ENCODE measurements at regions not wholly inside any gene's neighbourhood (a gene's known extent, or its start where the extent isn't known, plus 50 kb on each side); places are given as distances from the start of the nearest gene placed in this dataset.

DNA sequence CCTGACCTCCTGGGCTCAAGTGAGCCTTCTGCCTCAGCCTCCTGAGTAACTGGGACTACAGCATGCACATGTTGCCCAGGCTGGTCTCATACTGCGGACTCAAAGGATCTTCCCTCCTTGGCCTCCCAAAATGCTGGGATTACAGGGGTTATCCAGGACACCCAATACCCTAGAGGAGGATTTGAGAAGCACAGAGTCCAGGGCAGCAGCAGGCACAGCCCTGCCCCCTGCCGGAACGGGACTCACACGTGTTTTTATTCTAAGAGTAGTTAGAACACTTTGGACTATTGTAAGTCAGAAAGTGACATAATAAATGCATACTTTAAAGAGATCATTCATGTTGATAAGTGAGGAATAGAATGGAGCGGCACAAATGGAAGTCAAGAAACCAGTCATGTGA is 80.2 kb downstream of the C6orf118 start:
- DNase-seq: no peak

DNA sequence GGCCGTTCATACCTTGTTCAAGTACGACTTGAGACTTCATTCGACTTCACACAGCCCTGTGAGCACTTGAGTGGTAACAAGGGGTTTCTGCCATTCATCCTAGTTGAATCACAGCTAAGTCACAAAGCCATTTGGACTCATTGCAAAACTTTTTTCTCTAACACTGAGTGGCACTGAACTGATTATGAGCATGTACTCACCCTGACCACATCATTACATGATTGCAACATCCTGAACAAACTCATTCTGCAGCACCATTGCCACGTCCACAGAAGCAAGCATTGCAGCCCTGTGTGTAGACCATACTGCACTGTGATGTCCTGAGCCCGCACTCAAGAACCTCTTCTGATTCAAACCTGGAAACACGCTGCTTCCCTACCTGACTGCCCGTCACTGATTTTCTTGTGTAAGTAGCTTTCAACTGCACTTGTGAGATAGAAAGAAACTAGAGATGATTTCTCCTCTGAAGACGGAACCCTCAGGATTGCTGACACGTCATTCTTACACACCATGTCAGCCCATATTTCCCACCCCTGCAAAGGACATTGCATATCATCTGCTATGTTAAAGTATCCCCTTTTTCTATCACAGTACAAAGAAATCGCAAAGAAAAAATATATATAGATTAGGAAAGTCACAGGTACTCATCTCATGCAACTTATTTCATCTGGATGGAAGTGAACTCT is 81.6 kb downstream of the C6orf118 start:
- no peak for DNase-seq

DNA sequence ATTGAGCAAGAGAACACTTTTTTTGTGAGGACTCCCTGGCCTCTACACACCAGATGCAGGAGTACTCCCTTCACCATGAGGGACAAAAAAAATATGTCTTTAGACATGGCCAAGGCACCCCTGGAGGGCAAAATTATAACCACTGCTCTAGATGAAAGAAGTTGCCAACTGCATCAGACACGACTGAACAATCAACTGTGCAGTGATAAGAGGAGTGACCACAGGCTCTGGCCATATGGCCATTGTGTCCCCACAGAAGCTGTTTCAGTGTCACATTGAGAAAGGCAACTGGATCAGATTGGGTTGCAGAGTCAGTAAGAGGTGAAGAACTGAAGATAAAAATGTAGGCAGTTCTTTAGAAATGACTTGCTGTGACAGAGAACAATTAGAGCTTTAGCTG is 85.7 kb downstream of the C6orf118 start:
- DNase-seq: no peak

DNA sequence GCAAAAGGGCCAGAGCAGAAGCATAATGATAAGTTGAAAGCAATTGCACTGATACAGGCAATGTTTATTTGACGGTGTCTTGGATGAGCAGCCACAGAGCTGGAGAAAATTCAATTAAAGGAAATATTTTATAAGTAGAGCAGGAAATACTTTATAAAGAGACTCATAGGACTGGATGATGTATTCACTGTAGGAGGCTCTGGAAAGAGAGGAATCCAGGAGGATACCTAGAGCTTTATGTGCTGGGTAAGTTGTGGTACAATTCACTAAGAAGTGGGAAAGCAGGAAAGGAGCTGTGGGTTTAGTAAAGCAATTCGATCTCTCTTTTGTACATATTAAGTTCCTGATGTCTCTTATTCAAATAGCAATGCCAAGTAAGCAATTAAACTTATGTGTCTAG is 86.3 kb downstream of the C6orf118 start:
- no peak for DNase-seq

DNA sequence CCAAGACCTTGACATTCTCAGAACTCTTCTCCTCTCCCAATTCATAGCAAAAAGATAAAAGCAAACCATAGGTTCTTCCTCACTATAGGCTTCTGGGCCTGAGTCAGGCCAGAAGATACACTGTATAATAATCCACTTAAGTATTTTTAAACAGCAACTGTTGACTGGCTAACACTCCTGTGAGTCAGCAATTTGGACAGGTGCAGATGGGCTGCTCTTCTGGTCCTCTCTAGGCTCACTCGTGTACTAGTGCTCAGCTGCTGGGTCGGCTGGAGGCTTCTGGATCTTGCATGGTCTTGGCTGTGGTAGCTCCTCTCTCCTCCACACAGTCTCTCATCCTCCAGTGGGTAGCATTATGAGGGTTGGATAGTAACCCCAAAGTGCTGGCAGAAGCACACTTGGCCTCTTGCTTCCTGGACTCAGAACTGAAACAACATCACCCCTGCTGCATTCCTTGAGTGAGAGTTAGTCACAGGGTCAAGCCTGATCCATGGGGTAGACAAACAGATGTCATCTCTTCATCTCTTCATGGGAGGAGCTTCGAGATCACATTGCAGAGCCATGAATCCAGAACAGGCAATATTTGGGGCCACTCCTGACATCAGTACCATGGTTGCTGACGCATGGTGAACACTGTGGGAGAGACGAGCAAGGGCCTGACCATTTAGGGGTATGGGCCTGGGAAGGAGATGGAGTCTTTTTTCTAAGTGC is 86.9 kb downstream of the C6orf118 start:
- DNase-seq: no peak

DNA sequence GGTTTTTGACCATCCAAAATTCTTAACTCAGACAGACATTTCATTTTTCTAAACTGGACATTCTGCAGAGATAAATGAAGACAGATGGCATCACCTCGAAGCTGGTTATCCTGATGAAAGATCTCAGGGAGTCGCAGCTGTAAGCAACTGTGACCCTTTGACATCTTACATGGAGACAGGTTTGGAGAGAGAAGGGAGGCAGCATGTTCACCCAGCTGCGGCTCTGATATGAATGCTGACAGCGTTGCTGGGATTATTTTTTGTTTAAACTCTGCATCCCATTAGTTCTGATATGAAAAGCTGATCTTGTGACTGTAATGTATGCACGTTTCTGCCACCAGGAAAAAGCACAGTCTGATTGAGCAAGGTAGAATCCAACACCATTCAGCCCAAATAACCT is 89.4 kb downstream of the C6orf118 start:
- no peak for DNase-seq

DNA sequence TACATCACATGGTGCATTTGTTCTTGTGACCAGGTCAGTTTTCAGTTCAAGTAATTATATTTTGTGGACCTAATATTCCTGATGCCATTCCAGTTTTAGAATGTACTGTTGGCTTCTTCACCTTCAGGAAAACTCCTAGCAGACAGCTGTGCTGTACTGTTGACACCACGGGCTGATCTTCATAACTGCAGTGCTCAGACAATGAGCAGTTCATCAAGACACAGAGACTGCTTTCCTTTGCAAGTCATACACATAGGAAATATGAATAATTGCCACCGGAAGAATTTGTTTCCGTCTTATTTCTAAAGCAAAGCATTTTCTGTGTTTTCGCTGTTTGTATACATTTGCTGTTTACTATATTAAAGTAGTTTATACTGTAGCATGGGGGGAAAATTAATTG is 89.8 kb downstream of the C6orf118 start:
- DNase-seq: no peak

DNA sequence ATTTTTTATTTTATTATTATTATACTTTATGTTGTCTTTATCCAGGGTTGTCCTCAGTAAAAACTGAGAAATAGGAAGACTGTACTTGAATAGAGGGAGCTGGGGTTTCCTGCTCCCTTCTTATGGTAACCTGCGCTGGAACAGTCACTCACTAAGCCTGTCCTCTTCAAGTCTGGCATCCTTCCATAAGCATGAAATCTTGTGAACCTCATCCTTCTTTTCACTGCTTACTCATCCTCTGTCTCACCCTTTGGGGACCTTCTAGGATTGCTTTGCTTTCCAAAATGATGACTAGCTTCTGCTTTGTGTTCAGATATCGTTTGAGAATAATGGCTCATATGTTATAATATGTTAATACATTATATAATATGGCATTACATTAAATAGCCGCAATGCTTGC is 90.6 kb downstream of the C6orf118 start:
- DNase-seq: no peak

DNA sequence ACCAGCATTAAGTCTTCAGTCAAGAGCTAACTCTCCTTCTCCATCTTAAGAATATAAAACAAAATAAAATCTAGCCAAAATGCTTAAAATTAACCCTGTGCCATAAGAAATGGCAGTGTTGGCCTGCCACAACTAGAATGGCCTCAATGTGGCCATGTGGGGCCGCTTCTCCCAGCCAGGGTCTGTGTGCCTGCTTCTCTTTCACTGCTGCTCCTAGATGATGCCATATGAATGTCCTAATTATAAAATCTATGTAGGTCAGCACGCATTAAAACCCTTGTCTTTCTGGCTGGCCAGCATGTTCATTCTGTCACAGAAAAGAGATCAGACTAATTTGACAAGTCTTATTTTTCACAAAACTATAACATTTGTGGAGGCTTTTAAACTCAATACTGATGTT is 102.6 kb downstream of the C6orf118 start:
- DNase-seq: no peak

DNA sequence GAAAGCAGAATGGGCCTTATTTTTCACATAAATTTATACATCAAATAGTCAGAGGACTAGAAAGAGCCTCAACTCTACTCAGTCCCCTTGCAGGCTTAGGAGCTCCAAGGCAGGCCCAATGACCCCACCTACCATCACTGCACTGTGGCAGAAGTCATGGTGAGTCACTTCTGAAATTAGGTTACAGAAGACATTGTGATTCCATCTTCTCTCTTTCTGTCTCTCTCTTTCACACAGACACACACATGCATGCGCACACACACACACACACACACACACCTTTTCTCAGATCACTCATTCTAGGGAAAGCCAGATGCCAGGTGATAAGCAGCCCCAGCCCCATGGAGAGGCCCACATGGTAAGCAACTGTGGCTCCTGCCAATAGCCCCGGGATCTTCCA is 103.8 kb downstream of the C6orf118 start:
- no peak for DNase-seq

DNA sequence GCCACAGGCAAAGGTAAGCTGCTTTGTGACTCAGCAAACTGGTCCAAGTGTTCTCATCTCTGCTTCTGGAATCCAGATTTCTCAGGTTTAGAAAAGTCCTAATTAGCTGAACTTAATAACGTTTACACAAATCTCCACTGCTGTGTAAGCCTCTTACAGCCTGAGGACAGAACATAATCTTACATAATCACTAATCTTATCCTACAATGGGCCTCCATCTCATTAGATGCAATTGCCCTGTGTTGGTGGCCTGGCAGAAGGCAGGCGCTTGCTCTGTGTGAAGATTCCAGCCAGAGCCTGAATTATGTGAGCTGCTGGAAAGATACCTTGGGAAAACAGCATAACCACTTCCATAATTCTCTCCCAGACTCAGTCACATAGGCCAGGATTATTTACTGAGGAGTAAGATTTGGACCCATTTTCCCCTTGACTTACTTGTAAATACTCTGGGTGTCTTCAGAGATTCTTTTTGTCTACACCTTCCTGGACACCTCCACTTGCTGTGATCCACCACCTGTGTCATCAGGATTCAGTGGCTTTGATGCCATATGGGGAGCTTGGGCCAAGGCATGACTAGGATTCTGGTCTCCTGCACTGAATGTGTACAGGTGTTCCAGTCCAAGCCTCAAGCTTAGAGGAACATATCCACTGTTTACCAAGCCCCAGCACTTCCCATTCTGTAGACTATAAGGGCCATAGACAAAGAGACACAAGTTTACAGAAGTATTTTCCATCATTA is 104.4 kb downstream of the C6orf118 start:
- no peak for DNase-seq

DNA sequence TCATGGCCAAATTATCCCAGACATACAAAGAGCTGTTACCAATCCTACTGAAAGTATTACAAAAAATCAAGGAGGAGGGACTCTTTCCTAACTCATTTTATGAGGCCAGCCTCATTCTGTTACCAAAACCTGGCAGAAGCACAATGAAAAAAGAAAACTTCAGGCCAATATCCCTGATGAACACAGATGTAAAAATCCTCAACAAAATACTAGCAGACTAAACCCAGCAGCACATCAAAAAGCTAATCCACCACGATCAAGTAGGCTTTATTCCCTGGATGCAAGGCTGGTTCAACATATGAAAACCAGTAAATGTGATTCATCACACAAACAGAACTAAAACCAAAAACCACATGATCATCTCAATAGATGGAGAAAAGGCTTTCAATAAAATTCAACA is 109.2 kb downstream of the C6orf118 start:
- DNase-seq: no peak

DNA sequence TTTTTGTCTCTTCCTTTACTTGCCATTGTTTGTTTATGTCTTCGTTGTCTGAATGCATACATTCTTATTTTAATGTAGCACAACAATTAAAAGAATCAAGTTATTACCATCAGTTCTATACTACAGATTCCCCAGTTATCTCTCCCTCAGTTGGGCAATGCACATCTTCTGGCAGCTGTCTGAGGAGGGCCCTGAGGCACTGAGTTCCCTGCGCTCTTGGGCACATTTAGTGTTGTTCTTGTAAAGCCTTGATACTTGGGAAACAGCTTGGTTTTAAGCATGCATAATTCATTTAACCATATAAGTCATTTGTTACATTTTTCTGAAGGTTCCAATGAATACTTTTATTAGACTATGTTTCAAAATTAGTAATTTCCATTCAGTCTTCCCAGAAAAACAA is 117.9 kb downstream of the C6orf118 start:
- no peak for DNase-seq

DNA sequence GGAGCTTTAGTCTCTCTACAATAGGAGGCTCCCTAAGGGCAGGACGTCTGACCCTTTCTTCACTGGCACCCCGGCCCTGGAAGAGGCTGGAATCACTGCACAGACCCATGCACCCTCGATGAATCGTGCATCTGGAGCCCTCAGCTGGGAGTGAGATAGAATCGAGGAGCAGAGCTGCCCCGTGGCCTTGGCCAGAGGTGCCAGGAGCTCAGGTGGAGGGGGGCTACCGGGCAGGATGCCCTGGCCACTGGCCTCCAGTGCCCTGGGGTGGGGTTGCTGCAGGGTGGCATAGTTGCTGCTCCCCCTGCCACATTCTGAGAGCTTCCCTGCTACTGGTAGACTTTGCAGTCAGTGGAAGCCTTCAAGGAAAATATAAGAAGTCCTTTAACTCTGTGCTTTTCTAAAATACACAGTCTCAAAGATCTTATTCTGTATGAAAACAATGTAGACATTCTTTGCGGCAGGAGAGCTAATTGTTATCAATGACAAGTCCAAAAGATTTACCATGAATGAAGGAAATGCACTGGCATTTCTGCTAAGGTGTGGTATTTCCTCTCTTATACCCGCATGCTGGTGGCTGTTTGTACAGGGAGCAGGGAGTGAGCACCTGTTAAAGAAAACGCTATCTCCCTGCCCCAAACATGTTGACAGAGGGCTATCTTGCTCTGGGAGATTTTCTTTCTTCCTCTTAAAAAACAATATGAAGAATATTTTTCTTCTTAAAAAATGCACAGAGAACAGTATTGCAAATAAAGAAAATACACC is 122.8 kb downstream of the C6orf118 start:
- no peak for DNase-seq

DNA sequence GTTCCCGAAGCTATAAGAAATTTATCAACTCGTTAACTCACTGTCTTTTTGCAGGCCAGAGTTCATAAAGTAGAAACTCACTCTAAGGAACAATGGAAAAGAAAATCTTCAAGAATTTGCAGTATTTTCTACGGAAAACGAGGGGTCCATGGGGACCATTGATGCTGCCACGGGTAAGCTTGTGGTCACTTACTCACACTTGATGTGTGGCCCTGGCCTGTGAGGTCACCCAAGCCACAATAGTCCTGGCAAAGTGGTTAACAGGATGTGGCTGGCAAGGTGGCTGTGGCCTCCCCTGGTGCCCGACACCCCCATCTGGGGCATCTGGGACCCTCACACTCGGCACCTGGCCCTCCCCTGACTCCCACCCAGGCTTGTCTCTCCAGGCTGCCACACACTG is 123.4 kb downstream of the C6orf118 start:
- no peak for DNase-seq

DNA sequence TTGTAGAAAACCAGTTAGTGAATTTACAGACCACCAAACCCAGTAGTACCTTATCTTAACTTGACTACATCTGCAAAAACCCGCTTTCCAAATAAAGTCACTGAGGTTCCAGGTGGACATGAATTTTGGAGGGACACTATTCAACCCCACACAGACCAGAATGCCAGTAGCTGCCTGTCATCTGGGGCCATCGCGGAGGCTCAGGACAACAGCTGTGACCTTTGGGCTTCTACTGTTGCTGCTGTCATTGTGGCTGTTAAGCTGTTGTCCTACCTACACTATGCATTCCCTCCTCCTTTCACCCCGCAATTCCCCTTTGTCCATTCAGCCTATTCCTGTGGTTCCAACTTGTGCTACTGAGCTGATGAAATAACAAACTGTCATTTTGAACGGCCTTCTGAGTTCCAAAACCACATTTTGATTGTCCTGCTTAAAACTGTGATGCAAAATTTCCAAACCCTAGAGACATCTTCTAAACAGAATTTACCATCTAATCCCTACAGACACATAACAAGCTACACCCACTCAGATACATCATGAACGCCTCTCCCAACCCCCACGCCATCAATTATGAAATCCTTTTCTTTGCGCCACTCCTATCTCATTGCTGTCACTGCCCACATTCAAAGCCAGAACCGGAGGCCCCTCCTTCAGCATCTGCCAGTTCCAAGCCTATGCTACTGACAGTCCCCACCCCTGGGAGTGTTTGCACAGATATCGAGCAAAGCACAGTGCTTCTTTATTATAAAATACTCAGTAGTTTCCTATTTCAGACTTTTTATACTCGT is 125.0 kb downstream of the C6orf118 start:
- no peak for DNase-seq

DNA sequence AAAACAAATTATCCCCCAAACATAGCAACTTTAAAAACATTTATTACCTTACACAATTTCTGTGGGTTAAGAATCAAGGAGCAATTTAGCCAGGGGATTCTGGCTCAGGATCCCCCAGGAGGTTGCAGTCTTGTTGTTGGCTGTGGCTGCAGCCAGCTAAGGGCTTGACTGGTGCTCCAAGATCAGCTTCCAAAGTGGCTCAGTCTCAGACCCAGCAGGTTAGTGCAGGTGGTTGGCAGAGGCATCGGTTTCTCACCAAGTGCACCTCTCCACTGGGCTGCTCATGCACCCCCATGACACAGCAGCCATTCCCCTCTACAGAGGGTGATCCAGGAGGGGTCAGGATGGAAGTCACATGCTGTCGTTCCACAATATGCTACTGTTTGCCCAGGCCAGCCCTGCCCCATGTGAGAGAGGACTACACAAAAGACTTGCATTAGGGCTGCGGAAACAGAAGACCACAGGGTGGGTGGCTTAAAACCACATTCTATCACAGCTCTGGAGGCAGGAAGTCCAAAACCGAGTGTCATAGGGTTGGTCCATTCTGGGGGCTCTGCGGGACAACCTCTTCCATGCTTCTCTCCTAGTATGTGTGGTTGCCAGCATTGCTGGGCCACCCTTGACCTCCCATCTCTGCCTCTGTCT is 125.8 kb downstream of the C6orf118 start:
- no peak for DNase-seq

DNA sequence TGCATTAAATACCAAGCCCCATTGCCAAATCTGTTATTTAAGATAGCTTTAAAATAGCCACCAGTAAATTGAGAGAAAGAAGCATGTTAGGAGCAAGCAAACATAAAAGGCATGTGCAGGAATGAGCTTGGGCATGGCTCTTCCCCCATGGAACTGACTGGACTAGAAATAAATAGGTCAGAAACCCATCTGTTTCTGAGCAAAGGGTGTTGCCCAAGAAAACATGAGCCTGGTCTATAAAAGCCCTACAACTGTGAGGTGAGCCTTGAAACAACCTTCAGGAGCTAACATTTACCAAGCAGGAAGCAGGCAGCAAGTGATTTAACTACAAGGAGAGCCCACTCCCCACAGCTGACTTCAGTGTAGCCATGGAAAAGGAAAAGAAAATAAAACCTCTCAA is 126.3 kb downstream of the C6orf118 start:
- no peak for DNase-seq

DNA sequence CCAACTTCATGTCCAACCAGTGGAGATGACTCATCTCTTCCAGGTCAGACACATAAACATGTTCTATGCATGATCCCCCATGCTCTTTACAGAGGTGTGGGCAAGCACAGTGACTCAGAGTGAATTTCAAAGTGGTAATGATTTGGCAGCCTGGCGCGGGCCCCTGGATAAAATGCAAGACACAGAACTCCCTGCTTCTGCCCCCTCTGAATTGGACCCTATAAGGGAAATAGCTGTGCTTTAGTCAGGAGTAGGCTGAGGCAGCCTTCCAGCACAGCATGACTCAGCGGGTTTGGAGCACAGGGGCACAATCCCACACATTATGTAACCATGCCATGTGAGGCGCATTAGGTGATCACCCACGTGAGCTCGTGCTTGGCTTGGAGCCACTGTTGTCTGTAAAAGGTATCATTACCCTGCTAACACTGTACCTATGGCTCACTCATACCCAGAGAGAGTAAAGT is 127.4 kb downstream of the C6orf118 start:
- no peak for DNase-seq

DNA sequence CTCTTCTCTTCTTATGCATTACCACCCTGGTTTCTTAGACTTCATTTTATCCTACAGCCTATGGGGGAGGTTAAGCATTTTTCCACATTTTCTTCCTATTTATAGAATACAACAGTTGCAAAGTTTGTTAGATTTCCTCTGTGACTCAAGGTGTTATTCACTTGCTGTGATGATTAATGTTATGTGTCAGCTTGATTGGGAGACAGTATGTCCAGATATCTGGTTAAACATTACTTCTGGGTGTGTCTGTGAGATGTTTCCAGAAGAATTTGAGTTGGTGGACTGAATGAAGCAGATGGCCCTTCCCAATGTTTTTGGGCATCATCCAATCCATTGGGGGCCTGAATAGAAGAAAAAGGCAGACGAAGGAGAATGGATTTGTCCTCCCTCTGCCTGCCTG is 131.3 kb downstream of the C6orf118 start:
- DNase-seq: no peak

DNA sequence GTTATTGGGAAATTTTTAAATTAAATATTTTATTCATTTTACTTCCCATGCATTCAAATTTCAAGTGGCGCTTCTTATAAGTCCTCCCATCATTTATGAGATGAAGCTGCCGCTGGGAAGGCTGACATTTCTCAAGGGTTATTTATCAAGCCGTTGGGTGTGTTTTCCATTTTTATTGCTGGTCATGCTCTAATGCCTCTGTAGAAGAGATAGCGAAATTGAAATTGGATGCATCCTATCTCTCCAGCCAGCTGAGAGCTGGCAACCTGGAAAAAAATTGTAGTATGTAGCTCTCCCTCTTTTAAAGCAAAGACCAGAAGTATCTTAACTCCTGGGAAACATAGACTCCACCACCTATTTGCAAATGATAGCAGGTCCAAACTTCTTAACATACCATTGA is 135.9 kb downstream of the C6orf118 start:
- DNase-seq: no peak

DNA sequence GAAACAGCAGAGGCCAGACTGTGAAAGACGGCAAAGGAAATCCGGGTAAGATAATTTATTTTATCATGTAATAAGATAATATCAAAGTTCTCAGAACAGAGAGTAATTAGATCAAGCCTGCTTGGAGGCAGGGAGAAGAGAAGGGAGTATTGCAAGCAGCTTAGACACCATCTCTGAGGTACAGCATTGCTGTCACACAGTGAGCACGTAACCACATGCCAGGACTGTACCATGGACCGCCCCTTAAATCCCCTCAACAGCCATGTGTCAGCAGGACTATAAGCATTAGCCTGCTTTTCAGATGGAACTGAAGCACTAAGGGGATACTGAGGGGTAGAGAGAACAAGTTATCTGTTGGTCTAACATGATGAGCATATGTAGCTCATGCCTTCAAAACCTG is 141.5 kb downstream of the C6orf118 start:
- no peak for DNase-seq

Measured in activated CD4-positive, alpha-beta T cell treated with anti-CD3 and anti-CD28 coated beads for 4 hours (primary cell).